IMR-90 (cell line): ENCODE measurements at regions not wholly inside any gene's neighbourhood (a gene's known extent, or its start where the extent isn't known, plus 50 kb on each side); places are given as distances from the start of the nearest gene placed in this dataset.
A peak's percentile ranks its signal among the peaks of the same experiment; 100 is the strongest.
"Not testable (repeated sequence)": the region's sequence is repeated elsewhere in the genome, so short reads cannot be mapped to it uniquely, and the experiment has no call there.

Experiments
- ATAC-seq: fragments of 200-7000 bp; cut with Tn5 transposase; 2 replicates; pipeline ENCODE4 v1.9.1; 2020; ENCODE audit warnings: low read depth, mild to moderate bottlenecking, moderate library complexity
- BruUV-seq: library from RNA; stranded (reverse); fragments of 400-500 nt; replicated peaks from 2 replicates; lab custom pipeline; 2021; lab: Mats Ljungman, UMichigan
- CTCF ChIA-PET: fragments of 300-600 bp; formaldehyde crosslinking; extraction: SDS; loops from one replicate; lab custom pipeline; 2021; ENCODE audit warnings: antibody characterized with exemption; lab: Yijun Ruan, JAX
- POLR2A ChIA-PET: fragments of 300-600 bp; sonication (Branson Sonifier 250); formaldehyde crosslinking; loops from one replicate; lab custom pipeline; 2022; ENCODE audit warnings: antibody characterized with exemption; ENCODE audit not compliant: unreplicated experiment; lab: Charles Lee
- DNase-seq: peaks from one replicate; pipeline ENCODE4 v3.0.0; 2013
- H2AFZ ChIP-seq: replicated peaks from 2 replicates; pipeline ENCODE3; 2013; ENCODE audit warnings: low read length, mild to moderate bottlenecking; ENCODE audit not compliant: poor library complexity
- H2AK5ac ChIP-seq: 2 replicates; pipeline ENCODE4 v1.6.1; 2013; ENCODE audit warnings: low read depth, low read length, inconsistent platforms
- H2AK9ac ChIP-seq: replicated peaks from 2 replicates; pipeline ENCODE3; 2013; ENCODE audit warnings: mild to moderate bottlenecking, low read depth, low read length, moderate library complexity; ENCODE audit not compliant: poor library complexity
- H2BK120ac ChIP-seq: 2 replicates; pipeline ENCODE4 v1.6.1; 2013; ENCODE audit warnings: low read depth, low read length, inconsistent platforms
- H2BK15ac ChIP-seq: 3 replicates; pipeline ENCODE4 v1.6.1; 2013; ENCODE audit warnings: low read depth, low read length, inconsistent platforms
- H2BK20ac ChIP-seq: 2 replicates; pipeline ENCODE4 v1.6.1; 2013; ENCODE audit warnings: low read depth, mild to moderate bottlenecking, inconsistent platforms, low read length, moderate library complexity
- H2BK5ac ChIP-seq: 2 replicates; pipeline ENCODE4 v1.6.1; 2013; ENCODE audit warnings: mild to moderate bottlenecking, low read depth, low read length, inconsistent platforms; ENCODE audit not compliant: poor library complexity, severe bottlenecking
- H3K14ac ChIP-seq: replicated peaks from 2 replicates; pipeline ENCODE4 v1.6.1; 2013; ENCODE audit warnings: low read depth, low read length, inconsistent platforms
- H3K18ac ChIP-seq: 2 replicates; pipeline ENCODE4 v1.6.1; 2013; ENCODE audit warnings: low read depth, low read length, control low read depth
- H3K23ac ChIP-seq: 2 replicates; pipeline ENCODE4 v1.6.1; 2013; ENCODE audit warnings: low read depth, low read length, inconsistent platforms
- H3K27ac ChIP-seq: 2 replicates; pipeline ENCODE4 v1.5.1; 2013; ENCODE audit warnings: mild to moderate bottlenecking, control low read depth, low read length; ENCODE audit not compliant: insufficient read depth
- H3K27me3 ChIP-seq: 2 replicates; pipeline ENCODE4 v1.6.1; 2013; ENCODE audit warnings: low read length; ENCODE audit not compliant: control insufficient read depth, insufficient read depth
- H3K36me3 ChIP-seq: 2 replicates; pipeline ENCODE4 v1.6.1; 2013; ENCODE audit warnings: low read length, mixed read lengths; ENCODE audit not compliant: control insufficient read depth, insufficient read depth
- H3K4ac ChIP-seq: 2 replicates; pipeline ENCODE4 v1.6.1; 2013; ENCODE audit warnings: low read depth, low read length, inconsistent platforms
- H3K4me1 ChIP-seq: 2 replicates; pipeline ENCODE4 v1.6.1; 2013; ENCODE audit warnings: low read length, mixed read lengths; ENCODE audit not compliant: control insufficient read depth, insufficient read depth
- H3K4me2 ChIP-seq: 2 replicates; pipeline ENCODE4 v1.6.1; 2013; ENCODE audit warnings: low read depth, mild to moderate bottlenecking, control low read depth, low read length, moderate library complexity
- H3K4me3 ChIP-seq: 2 replicates; pipeline ENCODE4 v1.5.1; 2013; ENCODE audit warnings: low read depth, mild to moderate bottlenecking, control low read depth, low read length, moderate library complexity; ENCODE audit not compliant: insufficient read depth
- H3K56ac ChIP-seq: 2 replicates; pipeline ENCODE4 v1.6.1; 2013; ENCODE audit warnings: low read length, inconsistent platforms; ENCODE audit not compliant: insufficient read depth; ENCODE audit errors: extremely low read depth
- H3K79me1 ChIP-seq, 2 experiments: 2 replicates each; pipeline ENCODE4 v1.6.1; 2013; ENCODE audit warnings: low read length in 2 of 2, inconsistent platforms in 1 of 2, low read depth in 1 of 2
- H3K9ac ChIP-seq: 2 replicates; pipeline ENCODE4 v1.6.1; 2013; ENCODE audit warnings: low read depth, low read length, control low read depth
- H3K9me1 ChIP-seq: 2 replicates; pipeline ENCODE4 v1.6.1; 2013; ENCODE audit warnings: low read length, inconsistent platforms; ENCODE audit not compliant: insufficient read depth
- H3K9me3 ChIP-seq: 2 replicates; pipeline ENCODE4 v1.6.1; 2013; ENCODE audit warnings: low read length; ENCODE audit not compliant: control insufficient read depth, insufficient read depth
- H4K20me1 ChIP-seq: 2 replicates; pipeline ENCODE4 v1.6.1; 2013; ENCODE audit warnings: low read length, inconsistent platforms; ENCODE audit not compliant: insufficient read depth
- H4K5ac ChIP-seq: 2 replicates; pipeline ENCODE4 v1.6.1; 2013; ENCODE audit warnings: mild to moderate bottlenecking, low read depth, low read length, control low read depth
- H4K8ac ChIP-seq, 2 experiments: 2 replicates each; pipeline ENCODE4 v1.6.1; 2013; ENCODE audit warnings: low read depth in 2 of 2, low read length in 2 of 2, control low read depth in 1 of 2, inconsistent platforms in 1 of 2
- H4K91ac ChIP-seq: 2 replicates; pipeline ENCODE4 v1.6.1; 2013; ENCODE audit warnings: low read depth, low read length, inconsistent platforms; ENCODE audit not compliant: insufficient read depth
- WGBS, 2 experiments: methylation state at CpG; one replicate each; pipeline versions ENCODE4 v1.1.5 to v1.1.7; 2013; ENCODE audit warnings: missing lambda C conversion rate in 2 of 2; ENCODE audit not compliant: insufficient read length in 1 of 2; ENCODE audit errors: extremely low coverage in 2 of 2; 5-methylcytosine and 5-hydroxymethylcytosine counted together
- dilution Hi-C: fragments of 300-500 bp; cut with HindIII; formaldehyde crosslinking; loops from one replicate; pipeline ENCODE4 v1.14.3; 2018; ENCODE audit warnings: low sequenced_read_pairs; ENCODE audit not compliant: unreplicated experiment
- in situ Hi-C: fragments of 300-500 bp; cut with MboI; formaldehyde crosslinking; loops from 3 replicates; pipeline ENCODE4 v1.14.3; 2019; ENCODE audit warnings: low sequenced_read_pairs, inconsistent platforms, mixed read lengths
- intact Hi-C: fragments of 100-400 bp; cut with micrococcal nuclease; formaldehyde crosslinking; loops from 2 replicates; pipeline ENCODE4 v1.10.0; 2022

DNA sequence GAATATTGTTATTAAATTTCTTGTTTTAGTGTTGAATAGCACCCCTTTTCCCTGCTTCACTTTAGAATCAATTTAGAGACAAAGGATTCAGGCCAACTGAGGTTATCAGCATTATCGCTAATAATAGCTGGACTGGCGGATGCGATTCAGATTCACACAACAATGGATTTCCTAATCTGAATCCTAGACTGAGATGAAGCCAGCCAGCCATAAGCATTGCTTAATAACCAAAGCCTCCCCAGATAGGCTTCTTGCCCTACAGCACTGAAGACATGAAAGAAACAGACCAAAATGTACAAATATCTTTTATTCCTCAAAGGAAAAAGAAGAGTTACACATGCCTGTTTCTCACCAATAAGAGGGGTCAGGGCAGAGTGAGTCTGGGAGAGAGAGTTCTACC, 94.0 kb upstream of the FBXO28 start:
- H3K79me1 ChIP-seq, H2BK15ac ChIP-seq, H2AK9ac ChIP-seq, dilution Hi-C loops, H3K18ac ChIP-seq, H2BK120ac ChIP-seq, H3K9me1 ChIP-seq, H3K9ac ChIP-seq, H3K4me2 ChIP-seq, H4K8ac ChIP-seq, H3K4ac ChIP-seq, intact Hi-C loops, H2BK20ac ChIP-seq, H3K36me3 ChIP-seq, H3K9me3 ChIP-seq, H3K14ac ChIP-seq, H3K23ac ChIP-seq, H3K27ac ChIP-seq, H3K4me3 ChIP-seq, H3K27me3 ChIP-seq, H2AFZ ChIP-seq, H4K20me1 ChIP-seq, H4K91ac ChIP-seq, H3K56ac ChIP-seq, in situ Hi-C loops, H2AK5ac ChIP-seq, H4K5ac ChIP-seq, POLR2A ChIA-PET, BruUV-seq, DNase-seq, CTCF ChIA-PET, H3K4me1 ChIP-seq, H2BK5ac ChIP-seq, ATAC-seq: not testable (repeated sequence)
- no CpG with 5 or more reads among the region's 3 CpGs for WGBS, 2 experiments

DNA sequence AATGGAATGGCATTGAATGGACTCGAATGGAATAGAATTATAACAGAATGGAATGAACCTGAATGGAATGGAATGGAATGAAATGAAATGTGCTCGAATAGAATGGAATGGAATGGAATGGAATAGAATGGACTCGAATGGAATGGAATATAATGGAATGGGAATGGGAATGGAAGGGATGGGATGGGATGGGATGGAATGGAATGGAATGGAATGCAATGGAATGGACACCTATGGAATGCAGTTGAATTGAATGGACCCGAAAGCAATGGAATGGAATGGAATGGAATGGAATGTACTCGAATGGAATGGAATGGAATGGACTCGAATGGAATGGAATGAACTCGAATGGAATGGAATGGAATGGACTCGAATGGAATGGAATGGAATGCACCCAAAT, 98.1 kb upstream of the FBXO28 start:
- H2AFZ ChIP-seq, H3K14ac ChIP-seq: not testable (repeated sequence)

More for the DNA sequence above, 98.1 kb upstream of the FBXO28 start:
- WGBS, 2 experiments, result 94 to 100% methylated on average over 1 to 2 of the region's 8 CpGs
- H4K20me1 ChIP-seq, H3K4me1 ChIP-seq, H3K36me3 ChIP-seq, H3K23ac ChIP-seq, H2BK20ac ChIP-seq, H3K27me3 ChIP-seq, POLR2A ChIA-PET, CTCF ChIA-PET, H3K27ac ChIP-seq, H4K8ac ChIP-seq, H3K79me1 ChIP-seq, H3K56ac ChIP-seq, BruUV-seq, dilution Hi-C loops, H4K91ac ChIP-seq, ATAC-seq, H3K18ac ChIP-seq, H2AK5ac ChIP-seq, H3K9ac ChIP-seq, H3K4me3 ChIP-seq, H4K5ac ChIP-seq, H2BK15ac ChIP-seq, H2BK120ac ChIP-seq, H2AK9ac ChIP-seq, H3K4me2 ChIP-seq, intact Hi-C loops, DNase-seq, H3K4ac ChIP-seq, H3K9me1 ChIP-seq, in situ Hi-C loops: not testable (repeated sequence)
- Histone ChIP-seq H3K9me3 (peaks cover 16% of the 10 kb centered on the region), H2BK5ac (peak overlapping the region; percentile 22)
